ENCODE measurements at regions not wholly inside any gene's neighbourhood (a gene's known extent, or its start where the extent isn't known, plus 50 kb on each side); places are given as distances from the start of the nearest gene placed in this dataset.

GRCh38 chr11:100625041-100625440 is 62.0 kb upstream of the ARHGAP42 start:
- DNase-seq: no peak
- H3K4me1 ChIP-seq (replicated peaks; ENCODE audit: insufficient read depth): no peaks in the 10 kb centered on the region
- CTCF ChIA-PET: no interaction called here
- no TSS peak for BruUV-seq (replicated peaks)
- no peak overlapping the region for H3K4me3 ChIP-seq
- H3K27ac ChIP-seq: no peak overlapping the region
- H2AFZ ChIP-seq: no peak overlapping the region
- POLR2A ChIA-PET (ENCODE audit: unreplicated experiment): no interaction called here
- TF ChIP-seq CTCF (conservative IDR thresholded peaks at IDR 0.05): no peak
- no peak for TF ChIP-seq EZH2 (IDR thresholded peaks at IDR 0.05; ENCODE audit: low read depth)
- intact Hi-C loops (cut with micrococcal nuclease; ENCODE audit: unreplicated experiment): no loop called here
- no peaks in the 10 kb centered on the region for H3K27me3 ChIP-seq (ENCODE audit: insufficient read depth, low read depth)
- H3K79me2 ChIP-seq (ENCODE audit: low read depth): no peaks in the 10 kb centered on the region
- no peaks in the 10 kb centered on the region for H3F3A ChIP-seq (ENCODE audit: insufficient read depth, low read depth)
- H3K4me2 ChIP-seq: no peak overlapping the region
- no peaks in the 10 kb centered on the region; the same call in 1 of the 2 replicates for H3K9me3 ChIP-seq (ENCODE audit: insufficient read depth, low read depth)
- no peaks in the 10 kb centered on the region for H3K9me2 ChIP-seq (ENCODE audit: insufficient read depth)
- H3K36me3 ChIP-seq (ENCODE audit: low read depth): no peaks in the 10 kb centered on the region
- H4K20me1 ChIP-seq (ENCODE audit: insufficient read depth): no peaks in the 10 kb centered on the region

GRCh38 chr11:100629671-100630070 is 57.4 kb upstream of the ARHGAP42 start:
- CTCF ChIA-PET: no interaction called here
- intact Hi-C loops (cut with micrococcal nuclease; ENCODE audit: unreplicated experiment): no loop called here

GRCh38 chr11:100630898-100631297 is 56.2 kb upstream of the ARHGAP42 start:
- intact Hi-C loops (cut with micrococcal nuclease; ENCODE audit: unreplicated experiment): no loop called here
- BruUV-seq (replicated peaks): no TSS peak
- no peaks in the 10 kb centered on the region for H3K79me2 ChIP-seq (ENCODE audit: low read depth)
- H3F3A ChIP-seq (ENCODE audit: insufficient read depth, low read depth): no peaks in the 10 kb centered on the region
- H3K4me3 ChIP-seq: no peak overlapping the region
- H3K4me2 ChIP-seq: no peak overlapping the region
- H3K36me3 ChIP-seq (ENCODE audit: low read depth): no peaks in the 10 kb centered on the region
- H4K20me1 ChIP-seq (ENCODE audit: insufficient read depth): no peaks in the 10 kb centered on the region
- ChIA-PET CTCF (no interaction called here), POLR2A (ENCODE audit: unreplicated experiment) (no interaction called here)
- H3K27me3 ChIP-seq (ENCODE audit: insufficient read depth, low read depth): no peaks in the 10 kb centered on the region
- TF ChIP-seq CTCF (conservative IDR thresholded peaks at IDR 0.05) (no peak), EZH2 (IDR thresholded peaks at IDR 0.05; ENCODE audit: low read depth) (no peak)
- H3K4me1 ChIP-seq (replicated peaks; ENCODE audit: insufficient read depth): no peaks in the 10 kb centered on the region
- no peaks in the 10 kb centered on the region for H3K9me3 ChIP-seq (ENCODE audit: insufficient read depth, low read depth)
- H2AFZ ChIP-seq: no peak overlapping the region
- no peak for DNase-seq
- no peak overlapping the region for H3K27ac ChIP-seq
- no peaks in the 10 kb centered on the region for H3K9me2 ChIP-seq (ENCODE audit: insufficient read depth)

More at GRCh38 chr11:100629671-100630070, 57.4 kb upstream of the ARHGAP42 start:
- H3K36me3 ChIP-seq (ENCODE audit: low read depth): no peaks in the 10 kb centered on the region
- BruUV-seq (replicated peaks): no TSS peak
- H3K9me2 ChIP-seq (ENCODE audit: insufficient read depth): no peaks in the 10 kb centered on the region
- POLR2A ChIA-PET (ENCODE audit: unreplicated experiment): no interaction called here
- no peak overlapping the region for H3K4me2 ChIP-seq
- no peak overlapping the region for H2AFZ ChIP-seq
- no peaks in the 10 kb centered on the region for H3K9me3 ChIP-seq (ENCODE audit: insufficient read depth, low read depth)
- no peaks in the 10 kb centered on the region for H3K79me2 ChIP-seq (ENCODE audit: low read depth)
- no peaks in the 10 kb centered on the region for H4K20me1 ChIP-seq (ENCODE audit: insufficient read depth)
- no peak for DNase-seq
- no peaks in the 10 kb centered on the region for H3K4me1 ChIP-seq (replicated peaks; ENCODE audit: insufficient read depth)
- no peak overlapping the region for H3K27ac ChIP-seq
- TF ChIP-seq CTCF (conservative IDR thresholded peaks at IDR 0.05) (no peak; the same call in 1 of the 2 replicates), EZH2 (IDR thresholded peaks at IDR 0.05; ENCODE audit: low read depth) (no peak)
- no peaks in the 10 kb centered on the region for H3K27me3 ChIP-seq (ENCODE audit: insufficient read depth, low read depth)
- no peaks in the 10 kb centered on the region for H3F3A ChIP-seq (ENCODE audit: insufficient read depth, low read depth)
- no peak overlapping the region for H3K4me3 ChIP-seq
